CD14-positive monocyte (primary cell): ENCODE measurements at regions not wholly inside any gene's neighbourhood (a gene's known extent, or its start where the extent isn't known, plus 50 kb on each side); places are given as distances from the start of the nearest gene placed in this dataset.

Experiments
- DNase-seq, 3 donors: peaks; one replicate each; pipeline ENCODE4 v3.0.0-alpha.2; 2011 to 2022
- H2AFZ ChIP-seq: 2 replicates; pipeline ENCODE4 v1.6.0; 2012; ENCODE audit warnings: mild to moderate bottlenecking, low read depth, low read length, inconsistent platforms; ENCODE audit not compliant: insufficient read depth, poor library complexity, severe bottlenecking
- H3K27ac ChIP-seq, 2 donors: 1 replicate in 1 of 2; 2 replicates in 1 of 2; pipeline ENCODE4 v1.5.1; 2012 to 2013; ENCODE audit warnings: low read length in 2 of 2, control low read depth in 1 of 2, inconsistent platforms in 1 of 2, low read depth in 1 of 2, mild to moderate bottlenecking in 1 of 2
- H3K27me3 ChIP-seq, 2 donors: one replicate each; pipeline versions ENCODE4 v1.6.0 to v1.6.1; 2011 to 2013; ENCODE audit warnings: low read length in 2 of 2; ENCODE audit not compliant: control insufficient read depth in 2 of 2, insufficient read depth in 2 of 2
- H3K36me3 ChIP-seq, 2 donors: replicated peaks in 1 of 2; 1 replicate in 1 of 2; 2 replicates in 1 of 2; pipeline versions ENCODE4 v1.5.1 to v1.6.1; 2012 to 2013; ENCODE audit warnings: low read length in 2 of 2, control low read depth in 1 of 2, inconsistent platforms in 1 of 2, mild to moderate bottlenecking in 1 of 2; ENCODE audit not compliant: insufficient read depth in 2 of 2, control insufficient read depth in 1 of 2
- H3K4me1 ChIP-seq, 2 donors: 1 replicate in 1 of 2; 2 replicates in 1 of 2; pipeline versions ENCODE4 v1.5.1 to v1.6.1; 2012 to 2013; ENCODE audit warnings: low read length in 2 of 2, control low read depth in 1 of 2, inconsistent platforms in 1 of 2, mild to moderate bottlenecking in 1 of 2, moderate library complexity in 1 of 2; ENCODE audit not compliant: insufficient read depth in 2 of 2, control insufficient read depth in 1 of 2
- H3K4me2 ChIP-seq: replicated peaks from 2 replicates; pipeline ENCODE3; 2012; ENCODE audit warnings: low read length, moderate library complexity, mild to moderate bottlenecking; ENCODE audit not compliant: poor library complexity, severe bottlenecking; ENCODE audit errors: extremely low read depth
- H3K4me3 ChIP-seq, 3 experiments: fragments of 200-600 bp in 1 of 3; sonication (generic) in 1 of 3; replicated peaks in 1 of 3; 1 replicate in 2 of 3; 2 replicates in 1 of 3; pipeline ENCODE4 v1.5.1; 2011 to 2013; ENCODE audit warnings: low read length in 3 of 3, mild to moderate bottlenecking in 3 of 3, control low read depth in 2 of 3, low read depth in 2 of 3, inconsistent platforms in 1 of 3, moderate library complexity in 1 of 3
- H3K79me2 ChIP-seq: 2 replicates; pipeline ENCODE4 v1.6.0; 2012; ENCODE audit warnings: mild to moderate bottlenecking, control low read depth, inconsistent platforms, low read length, moderate library complexity; ENCODE audit not compliant: insufficient read depth
- H3K9ac ChIP-seq: 2 replicates; pipeline ENCODE4 v1.6.0; 2017; ENCODE audit warnings: low read length, mild to moderate bottlenecking; ENCODE audit not compliant: insufficient read depth, poor library complexity, severe bottlenecking
- H3K9me3 ChIP-seq, 2 donors: replicated peaks in 1 of 2; 1 replicate in 1 of 2; 2 replicates in 1 of 2; pipeline versions ENCODE4 v1.5.1 to v1.6.1; 2012 to 2013; ENCODE audit warnings: low read length in 2 of 2, control low read depth in 1 of 2; ENCODE audit not compliant: control insufficient read depth in 1 of 2, insufficient read depth in 1 of 2
- H4K20me1 ChIP-seq: 2 replicates; pipeline ENCODE4 v1.6.0; 2012; ENCODE audit warnings: mild to moderate bottlenecking, low read length, control low read depth, moderate library complexity; ENCODE audit not compliant: insufficient read depth
- H3K27ac Mint-ChIP-seq, 7 donors: one replicate each; pipeline ENCODE4 v1.8.0; 2020; ENCODE audit warnings: mild to moderate bottlenecking in 7 of 7, mixed read lengths in 7 of 7, moderate library complexity in 6 of 7, inconsistent platforms in 2 of 7
- H3K27me3 Mint-ChIP-seq, 3 donors: one replicate each; pipeline ENCODE4 v1.8.0; 2021 to 2022; ENCODE audit warnings: low read depth in 3 of 3, mild to moderate bottlenecking in 3 of 3, mixed read lengths in 3 of 3, moderate library complexity in 3 of 3, inconsistent platforms in 1 of 3
- H3K36me3 Mint-ChIP-seq, 2 donors: one replicate each; pipeline ENCODE4 v1.8.0; 2020; ENCODE audit warnings: mixed read lengths in 2 of 2, inconsistent platforms in 1 of 2, mild to moderate bottlenecking in 1 of 2
- H3K4me1 Mint-ChIP-seq: one replicate; pipeline ENCODE4 v1.8.0; 2020; ENCODE audit warnings: mild to moderate bottlenecking, mixed read lengths
- H3K4me3 Mint-ChIP-seq, 2 donors: one replicate each; pipeline ENCODE4 v1.8.0; 2020; ENCODE audit warnings: mild to moderate bottlenecking in 2 of 2, mixed read lengths in 2 of 2, moderate library complexity in 1 of 2
- H3K9me3 Mint-ChIP-seq, 7 donors: one replicate each; pipeline ENCODE4 v1.8.0; 2020 to 2022; ENCODE audit warnings: mixed read lengths in 7 of 7, mild to moderate bottlenecking in 6 of 7, moderate library complexity in 6 of 7, inconsistent platforms in 2 of 7
- CTCF ChIP-seq: fragments of 200-600 bp; IDR thresholded peaks from one replicate; pipeline ENCODE4 v1.8.0; 2022; ENCODE audit warnings: antibody characterized with exemption, mild to moderate bottlenecking
- WGBS: methylation state at CpG from one replicate; pipeline ENCODE4 v1.1.5; 2013; ENCODE audit warnings: missing lambda C conversion rate; ENCODE audit not compliant: insufficient coverage; 5-methylcytosine and 5-hydroxymethylcytosine counted together
- intact Hi-C, 2 donors: fragments of 100-400 bp; cut with micrococcal nuclease; formaldehyde crosslinking; loops; one replicate each; pipeline versions ENCODE4 v1.15.0 to v1.15.1; 2023

GRCh38 chr5:52620315-52620714 is 167.4 kb upstream of the ITGA1 start:
- Histone ChIP-seq H3K9me3 (no peaks in the 10 kb centered on the region), H3K9ac (no peak overlapping the region), H3K27me3 (no peaks in the 10 kb centered on the region), H3K4me1 (no peaks in the 10 kb centered on the region), H3K4me2 (no peak overlapping the region), H3K79me2 (no peaks in the 10 kb centered on the region), H2AFZ (no peak overlapping the region), H3K4me3 (no peak overlapping the region), H3K36me3 (no peaks in the 10 kb centered on the region), H3K27ac (no peak overlapping the region), H4K20me1 (no peaks in the 10 kb centered on the region)
- peaks cover 0 to 3% (median 2%) of the 10 kb centered on the region in 3 donors for H3K27me3 Mint-ChIP-seq
- WGBS: no CpG with 5 or more reads among the region's 3 CpGs
- no peak overlapping the region for H3K27ac Mint-ChIP-seq
- DNase-seq: no peak
- H3K9me3 Mint-ChIP-seq: peaks cover 0 to 6% (median 2%) of the 10 kb centered on the region in 7 donors
- no peaks in the 10 kb centered on the region for H3K4me1 Mint-ChIP-seq
- no peak for TF ChIP-seq CTCF
- no peaks in the 10 kb centered on the region for H3K36me3 Mint-ChIP-seq
- H3K4me3 Mint-ChIP-seq: no peak overlapping the region
- intact Hi-C loops: no loop called here

- Histone ChIP-seq H3K4me3 (no peak overlapping the region), H4K20me1 (no peaks in the 10 kb centered on the region), H3K27ac (no peak overlapping the region), H3K9ac (no peak overlapping the region), H3K36me3 (no peaks in the 10 kb centered on the region), H3K79me2 (no peaks in the 10 kb centered on the region), H3K4me1 (no peaks in the 10 kb centered on the region), H3K27me3 (no peaks in the 10 kb centered on the region), H3K9me3 (no peaks in the 10 kb centered on the region), H3K4me2 (no peak overlapping the region), H2AFZ (no peak overlapping the region)
- TF ChIP-seq CTCF: no peak
- Mint-ChIP-seq H3K4me3 (no peak overlapping the region), H3K27me3 (peaks cover 0 to 3% (median 2%) of the 10 kb centered on the region in 3 donors), H3K27ac (no peak overlapping the region), H3K36me3 (no peaks in the 10 kb centered on the region), H3K9me3 (peaks cover 0 to 6% (median 0%) of the 10 kb centered on the region in 7 donors), H3K4me1 (no peaks in the 10 kb centered on the region)
- no CpG with 5 or more reads among the region's 4 CpGs for WGBS
- intact Hi-C loops: no loop called here
- DNase-seq: no peak
These were observed 164.4 kb upstream of the ITGA1 start for GRCh38 chr5:52623291-52623690.
